HepG2 (cell line): ENCODE measurements at regions not wholly inside any gene's neighbourhood (a gene's known extent, or its start where the extent isn't known, plus 50 kb on each side); places are given as distances from the start of the nearest gene placed in this dataset.

Experiments used
- ARID3A ChIP-seq: IDR thresholded peaks from 2 replicates; pipeline ENCODE4 v1.6.1; 2012; ENCODE audit warnings: low read depth, low read length, improper control_type of control experiment
- ARID5B ChIP-seq: IDR thresholded peaks from 2 replicates; pipeline ENCODE4 v1.4.0; 2020; ENCODE audit warnings: mild to moderate bottlenecking, missing genetic modification reagents
- EP300 ChIP-seq, 3 experiments: sonication (generic) in 1 of 3; formaldehyde crosslinking in 1 of 3; IDR thresholded peaks; 2 replicates each; pipeline versions ENCODE4 v1.5.1 to v1.6.1; 2011 to 2020; ENCODE audit warnings: low read depth in 2 of 3, low read length in 2 of 3, borderline replicate concordance in 1 of 3, improper control_type of control experiment in 1 of 3, mild to moderate bottlenecking in 1 of 3, missing genetic modification reagents in 1 of 3, moderate library complexity in 1 of 3
- GATAD2A ChIP-seq: IDR thresholded peaks from 2 replicates; pipeline ENCODE4 v1.6.1; 2016
- HMG20A ChIP-seq: IDR thresholded peaks from 2 replicates; pipeline ENCODE4 v1.6.1; 2016; ENCODE audit warnings: borderline replicate concordance
- HNF4A ChIP-seq: sonication (generic); formaldehyde crosslinking; IDR thresholded peaks from 2 replicates; pipeline ENCODE4 v1.4.0; 2020; ENCODE audit warnings: missing genetic modification reagents
- SAP130 ChIP-seq: IDR thresholded peaks from 2 replicates; pipeline ENCODE4 v1.6.1; 2016; ENCODE audit warnings: low read depth
- UBTF ChIP-seq: sonication (generic); formaldehyde crosslinking; IDR thresholded peaks from 2 replicates; pipeline ENCODE4 v1.4.0; 2020; ENCODE audit warnings: mild to moderate bottlenecking, missing genetic modification reagents
- TF ChIP-seq, protein P1 (sequence below): sonication (generic); formaldehyde crosslinking; IDR thresholded peaks from 2 replicates; pipeline ENCODE4 v1.9.0; 2021; ENCODE audit warnings: missing genetic modification reagents, borderline replicate concordance
- TF ChIP-seq, protein P2 (sequence below): sonication (generic); formaldehyde crosslinking; IDR thresholded peaks from 2 replicates; pipeline ENCODE4 v1.8.0; 2022; ENCODE audit warnings: low read depth, missing genetic modification reagents
- TF ChIP-seq, protein P3 (sequence below): sonication (generic); formaldehyde crosslinking; conservative IDR thresholded peaks from 2 replicates; pipeline ENCODE4 v1.4.0; 2020; ENCODE audit warnings: mild to moderate bottlenecking, missing genetic modification reagents, moderate library complexity

DNA sequence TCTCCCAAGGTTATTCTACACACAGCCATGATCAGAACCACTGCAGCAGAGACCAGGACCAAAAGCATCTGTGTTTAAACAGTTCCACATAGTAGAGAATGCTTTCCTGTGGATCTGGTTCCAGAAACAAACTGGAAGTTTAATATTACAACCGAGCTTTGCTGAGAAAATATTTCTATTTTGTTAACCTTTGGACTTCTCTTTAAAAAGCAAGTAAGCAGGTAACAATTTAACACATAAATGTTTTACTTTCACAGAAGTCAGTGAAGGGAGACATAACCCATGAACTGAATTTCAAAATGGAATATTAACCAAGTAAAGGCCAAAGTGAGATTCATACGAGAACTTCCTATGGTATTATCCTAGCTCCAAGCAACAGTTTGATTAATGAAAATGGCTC lies 98.6 kb upstream of the PHYHIPL start (continued):
- TF ChIP-seq HMG20A, result 0 out of 2 replicates have a peak, but pooled peaks have one; percentile 11
- TF ChIP-seq, protein P1, sequence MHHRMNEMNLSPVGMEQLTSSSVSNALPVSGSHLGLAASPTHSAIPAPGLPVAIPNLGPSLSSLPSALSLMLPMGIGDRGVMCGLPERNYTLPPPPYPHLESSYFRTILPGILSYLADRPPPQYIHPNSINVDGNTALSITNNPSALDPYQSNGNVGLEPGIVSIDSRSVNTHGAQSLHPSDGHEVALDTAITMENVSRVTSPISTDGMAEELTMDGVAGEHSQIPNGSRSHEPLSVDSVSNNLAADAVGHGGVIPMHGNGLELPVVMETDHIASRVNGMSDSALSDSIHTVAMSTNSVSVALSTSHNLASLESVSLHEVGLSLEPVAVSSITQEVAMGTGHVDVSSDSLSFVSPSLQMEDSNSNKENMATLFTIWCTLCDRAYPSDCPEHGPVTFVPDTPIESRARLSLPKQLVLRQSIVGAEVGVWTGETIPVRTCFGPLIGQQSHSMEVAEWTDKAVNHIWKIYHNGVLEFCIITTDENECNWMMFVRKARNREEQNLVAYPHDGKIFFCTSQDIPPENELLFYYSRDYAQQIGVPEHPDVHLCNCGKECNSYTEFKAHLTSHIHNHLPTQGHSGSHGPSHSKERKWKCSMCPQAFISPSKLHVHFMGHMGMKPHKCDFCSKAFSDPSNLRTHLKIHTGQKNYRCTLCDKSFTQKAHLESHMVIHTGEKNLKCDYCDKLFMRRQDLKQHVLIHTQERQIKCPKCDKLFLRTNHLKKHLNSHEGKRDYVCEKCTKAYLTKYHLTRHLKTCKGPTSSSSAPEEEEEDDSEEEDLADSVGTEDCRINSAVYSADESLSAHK (CRISPR knock-in tag), result no peak
- TF ChIP-seq, protein P2, sequence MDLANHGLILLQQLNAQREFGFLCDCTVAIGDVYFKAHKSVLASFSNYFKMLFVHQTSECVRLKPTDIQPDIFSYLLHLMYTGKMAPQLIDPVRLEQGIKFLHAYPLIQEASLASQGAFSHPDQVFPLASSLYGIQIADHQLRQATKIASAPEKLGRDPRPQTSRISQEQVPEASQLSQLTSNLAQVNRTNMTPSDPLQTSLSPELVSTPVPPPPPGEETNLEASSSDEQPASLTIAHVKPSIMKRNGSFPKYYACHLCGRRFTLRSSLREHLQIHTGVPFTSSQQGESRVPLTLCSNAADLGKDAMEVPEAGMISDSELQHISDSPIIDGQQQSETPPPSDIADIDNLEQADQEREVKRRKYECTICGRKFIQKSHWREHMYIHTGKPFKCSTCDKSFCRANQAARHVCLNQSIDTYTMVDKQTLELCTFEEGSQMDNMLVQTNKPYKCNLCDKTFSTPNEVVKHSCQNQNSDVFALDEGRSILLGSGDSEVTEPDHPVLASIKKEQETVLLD (CRISPR knock-in tag), result no peak
- peak; percentile 26; the same call in 1 of the 2 replicates for TF ChIP-seq HNF4A (CRISPR knock-in tag)
- peak; percentile 50 for TF ChIP-seq GATAD2A (CRISPR knock-in tag)
- TF ChIP-seq, protein P3, sequence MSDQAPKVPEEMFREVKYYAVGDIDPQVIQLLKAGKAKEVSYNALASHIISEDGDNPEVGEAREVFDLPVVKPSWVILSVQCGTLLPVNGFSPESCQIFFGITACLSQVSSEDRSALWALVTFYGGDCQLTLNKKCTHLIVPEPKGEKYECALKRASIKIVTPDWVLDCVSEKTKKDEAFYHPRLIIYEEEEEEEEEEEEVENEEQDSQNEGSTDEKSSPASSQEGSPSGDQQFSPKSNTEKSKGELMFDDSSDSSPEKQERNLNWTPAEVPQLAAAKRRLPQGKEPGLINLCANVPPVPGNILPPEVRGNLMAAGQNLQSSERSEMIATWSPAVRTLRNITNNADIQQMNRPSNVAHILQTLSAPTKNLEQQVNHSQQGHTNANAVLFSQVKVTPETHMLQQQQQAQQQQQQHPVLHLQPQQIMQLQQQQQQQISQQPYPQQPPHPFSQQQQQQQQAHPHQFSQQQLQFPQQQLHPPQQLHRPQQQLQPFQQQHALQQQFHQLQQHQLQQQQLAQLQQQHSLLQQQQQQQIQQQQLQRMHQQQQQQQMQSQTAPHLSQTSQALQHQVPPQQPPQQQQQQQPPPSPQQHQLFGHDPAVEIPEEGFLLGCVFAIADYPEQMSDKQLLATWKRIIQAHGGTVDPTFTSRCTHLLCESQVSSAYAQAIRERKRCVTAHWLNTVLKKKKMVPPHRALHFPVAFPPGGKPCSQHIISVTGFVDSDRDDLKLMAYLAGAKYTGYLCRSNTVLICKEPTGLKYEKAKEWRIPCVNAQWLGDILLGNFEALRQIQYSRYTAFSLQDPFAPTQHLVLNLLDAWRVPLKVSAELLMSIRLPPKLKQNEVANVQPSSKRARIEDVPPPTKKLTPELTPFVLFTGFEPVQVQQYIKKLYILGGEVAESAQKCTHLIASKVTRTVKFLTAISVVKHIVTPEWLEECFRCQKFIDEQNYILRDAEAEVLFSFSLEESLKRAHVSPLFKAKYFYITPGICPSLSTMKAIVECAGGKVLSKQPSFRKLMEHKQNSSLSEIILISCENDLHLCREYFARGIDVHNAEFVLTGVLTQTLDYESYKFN (CRISPR knock-in tag), result peak; percentile 64; the same call in 1 of the 2 replicates
- 0 out of 2 replicates have a peak, but pooled peaks have one; percentile 8 for TF ChIP-seq SAP130
- TF ChIP-seq EP300 (IDR thresholded peaks at IDR 0.05; ENCODE audit: low read depth in 2 of 2, low read length in 2 of 2), result 0 out of 4 replicates have a peak, but pooled peaks of 1 of the 2 experiments have one; percentile 44
- no peak for TF ChIP-seq EP300 (CRISPR knock-in tag; IDR thresholded peaks at IDR 0.05; ENCODE audit: borderline replicate concordance)
- peak; percentile 37; the same call in 1 of the 2 replicates for TF ChIP-seq ARID5B (CRISPR knock-in tag)
- no peak for TF ChIP-seq UBTF (CRISPR knock-in tag)
- no peak for TF ChIP-seq ARID3A
